ENCODE measurements at regions not wholly inside any gene's neighbourhood (a gene's known extent, or its start where the extent isn't known, plus 50 kb on each side); places are given as distances from the start of the nearest gene placed in this dataset.
"Not testable (repeated sequence)": the region's sequence is repeated elsewhere in the genome, so short reads cannot be mapped to it uniquely, and the experiment has no call there.

GRCh38 chr18:47728921-47729320 is 201.5 kb downstream of the SMAD2 start:
- ATAC-seq (no peak), DNase-seq (no peak)

GRCh38 chr18:47727409-47727808 is 203.1 kb downstream of the SMAD2 start:
- DNase-seq = no peak
- no peak for ATAC-seq

DNA sequence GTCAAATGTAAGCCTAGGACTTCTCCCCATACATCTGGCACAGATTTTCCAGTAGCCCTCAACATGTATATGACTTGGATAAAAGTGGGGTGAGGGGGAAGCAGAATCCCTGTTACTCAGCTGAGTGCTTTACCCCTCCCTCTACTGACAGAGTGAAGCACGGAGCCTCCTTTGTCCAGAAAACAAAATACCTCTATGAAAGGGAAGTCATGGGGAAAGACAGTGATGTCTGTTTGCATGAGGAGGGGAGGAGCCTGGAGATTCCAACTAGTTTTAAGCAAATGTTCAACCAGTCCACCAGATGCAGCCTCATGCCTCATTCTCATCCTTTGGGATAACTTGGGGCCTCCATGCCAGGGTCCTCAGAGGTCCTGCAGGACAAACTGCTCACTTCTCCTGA is 203.9 kb downstream of the SMAD2 start:
- ATAC-seq = no peak
- DNase-seq = no peak

DNA sequence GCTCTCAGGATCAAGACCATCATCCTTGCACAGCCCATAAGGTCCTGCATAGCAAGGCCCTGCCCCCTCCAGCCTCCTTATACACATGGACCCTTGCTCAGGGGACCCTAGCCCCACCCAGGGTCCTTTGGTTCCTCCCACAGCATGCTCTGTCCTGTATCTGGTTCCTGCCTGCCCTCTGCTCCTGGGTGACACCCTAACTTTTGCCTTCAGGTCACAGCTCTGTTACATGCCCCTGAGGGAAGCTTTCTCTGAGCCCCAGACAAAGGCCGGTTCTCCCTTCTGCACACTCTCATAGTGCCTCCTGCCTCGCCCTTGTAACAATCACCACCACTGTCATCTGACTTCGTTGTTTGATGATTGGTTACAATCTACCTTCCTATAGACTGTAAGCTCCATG is 204.8 kb downstream of the SMAD2 start:
- ATAC-seq = no peak
- no peak for DNase-seq

DNA sequence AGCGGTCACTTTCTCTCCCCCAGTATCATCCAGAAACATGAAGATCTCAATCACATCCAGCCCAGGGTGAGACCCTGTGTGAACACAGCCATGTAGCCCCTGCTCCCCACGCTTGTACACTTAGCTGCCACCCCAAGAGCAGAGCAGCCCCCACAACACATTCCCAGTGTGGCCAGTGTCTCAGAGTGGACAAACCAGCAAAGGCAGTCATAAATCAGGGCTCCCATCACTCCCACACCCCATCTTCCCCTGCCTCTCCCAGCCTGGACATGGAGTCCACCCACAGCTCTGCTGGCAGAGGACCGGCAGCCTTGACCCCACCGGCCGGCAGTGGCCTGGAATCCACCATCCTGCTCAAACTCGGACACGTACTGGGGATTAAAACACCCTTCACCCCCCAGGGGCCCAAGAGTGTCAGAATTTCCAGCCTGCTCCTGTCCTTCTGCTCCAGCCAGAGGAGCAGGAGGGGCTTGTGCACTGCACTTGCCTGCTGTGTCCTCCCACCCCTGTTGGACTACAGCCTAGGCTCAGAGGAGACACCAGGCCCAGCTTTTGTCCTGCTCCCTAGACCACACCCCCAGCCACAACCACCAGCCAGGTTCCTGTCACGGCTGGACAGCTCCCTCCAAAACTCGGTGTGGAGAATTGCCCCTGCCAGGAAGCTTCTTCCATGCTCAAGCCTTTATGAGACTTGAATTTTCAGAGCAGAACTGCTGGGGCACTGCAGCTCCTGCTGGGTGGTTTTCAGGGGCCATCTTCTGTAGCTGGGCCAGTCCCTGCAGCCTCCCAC is 206.1 kb downstream of the SMAD2 start:
- no peak for ATAC-seq

GRCh38 chr18:47721876-47722275 is 208.6 kb downstream of the SMAD2 start:
- DNase-seq (no peak), ATAC-seq (no peak)

More for the DNA sequence above, 206.1 kb downstream of the SMAD2 start:
- no peak for DNase-seq

DNA sequence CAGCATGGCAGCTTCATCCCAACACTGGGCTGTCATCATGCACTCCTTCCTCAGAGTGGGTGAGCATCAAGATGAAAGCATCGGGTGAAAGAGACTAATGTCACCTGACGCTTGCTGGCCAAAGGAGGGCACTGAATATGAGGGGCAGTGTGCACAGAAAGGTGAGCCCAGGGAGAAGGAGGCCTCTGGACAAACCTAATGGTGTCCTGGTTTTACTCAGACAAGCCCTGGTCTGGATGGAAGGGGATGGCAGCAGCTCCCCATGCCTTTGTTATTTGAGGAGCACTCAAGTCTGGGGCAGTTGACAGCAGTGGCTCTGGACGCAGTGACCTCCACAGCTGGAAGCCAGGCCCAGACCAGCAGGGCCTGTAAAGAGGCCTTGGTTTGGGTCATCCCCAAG is 209.7 kb downstream of the SMAD2 start:
- no peak for ATAC-seq
- DNase-seq = no peak

GRCh38 chr18:47719096-47719780 is 211.2 kb downstream of the SMAD2 start:
- DNase-seq (no peak), ATAC-seq (no peak)

- ATAC-seq = no peak
These were observed 211.8 kb downstream of the SMAD2 start for GRCh38 chr18:47718646-47719045.

GRCh38 chr18:47717257-47717656 is 213.2 kb downstream of the SMAD2 start:
- no peak for DNase-seq
- ATAC-seq = no peak

More at GRCh38 chr18:47718646-47719045, 211.8 kb downstream of the SMAD2 start:
- no peak for DNase-seq

GRCh38 chr18:47716632-47717185 is 213.8 kb downstream of the SMAD2 start:
- no peak for DNase-seq
- no peak for ATAC-seq

GRCh38 chr18:47710451-47710850 is 220.0 kb downstream of the SMAD2 start:
- DNase-seq = no peak
- no peak for ATAC-seq

- DNase-seq = no peak
- ATAC-seq = no peak
These were observed 220.9 kb downstream of the SMAD2 start for GRCh38 chr18:47709556-47709955.

- no peak for DNase-seq
These were observed 222.3 kb downstream of the SMAD2 start for GRCh38 chr18:47708206-47708605.

DNA sequence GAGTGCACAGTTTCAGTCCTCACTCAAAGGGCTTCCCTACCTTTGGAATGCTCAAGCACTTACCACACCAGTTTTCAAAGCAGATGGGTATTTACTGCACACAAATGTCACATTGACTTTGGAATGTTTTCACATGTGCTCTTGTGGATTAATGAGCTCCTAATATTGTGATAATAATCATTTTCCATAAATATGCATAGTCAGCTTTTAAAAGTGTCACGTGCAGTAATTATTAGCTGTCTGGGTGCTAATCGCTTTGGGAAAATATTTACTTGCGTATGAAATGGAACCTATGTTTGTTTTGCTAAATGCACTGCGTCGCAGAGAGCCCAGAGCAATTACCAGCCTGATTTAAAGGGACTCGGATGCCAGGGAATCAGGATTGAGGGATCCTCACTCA is 229.3 kb downstream of the SMAD2 start:
- DNase-seq = no peak
- no peak for ATAC-seq

More at GRCh38 chr18:47708206-47708605, 222.3 kb downstream of the SMAD2 start:
- ATAC-seq = no peak

DNA sequence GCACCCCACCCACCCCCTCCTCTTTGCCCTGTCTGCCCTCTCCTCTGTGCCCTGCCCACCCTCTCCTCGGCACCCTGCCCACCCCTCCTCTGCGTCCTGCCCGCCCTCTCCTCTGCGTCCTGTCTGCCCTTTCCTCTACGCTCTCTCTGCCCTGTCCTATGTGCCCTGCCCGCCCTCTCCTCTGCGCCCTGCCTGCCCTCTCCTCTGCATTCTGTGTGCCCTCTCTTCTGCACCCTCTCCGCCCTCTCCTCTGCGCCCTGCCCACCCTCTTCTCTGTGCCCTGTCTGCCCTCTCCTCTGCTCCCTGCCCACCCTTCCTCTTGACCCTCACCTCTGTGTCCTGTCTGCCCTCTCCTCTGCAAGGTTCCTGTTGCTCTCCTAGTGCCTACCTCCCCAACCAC is 233.6 kb downstream of the SMAD2 start:
- no peak for ATAC-seq

GRCh38 chr18:47691611-47692010 is 238.8 kb downstream of the SMAD2 start:
- ATAC-seq (no peak), DNase-seq (no peak)

More for the DNA sequence above, 233.6 kb downstream of the SMAD2 start:
- no peak for DNase-seq

GRCh38 chr18:47690778-47691177 is 239.7 kb downstream of the SMAD2 start:
- ATAC-seq, DNase-seq: not testable (repeated sequence)

DNA sequence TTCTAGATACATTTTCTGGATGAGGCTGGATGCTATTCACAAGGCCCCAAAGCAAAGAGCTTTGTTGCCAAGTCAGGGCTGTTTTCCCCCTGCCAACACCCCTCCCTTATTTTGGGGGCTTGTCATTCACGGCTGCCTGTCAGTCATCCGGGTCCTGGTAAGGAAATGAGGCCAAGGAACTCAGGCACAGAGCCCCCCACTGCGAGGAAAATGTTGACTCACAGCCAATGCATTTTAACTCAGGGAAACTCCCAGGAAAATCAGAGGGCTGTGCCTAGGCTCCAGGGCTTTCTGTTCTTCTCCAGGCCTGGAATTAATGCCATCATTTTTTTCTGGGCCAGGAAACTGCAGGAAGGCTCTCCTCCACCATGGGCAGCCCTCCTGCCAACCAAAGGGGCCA is 241.1 kb downstream of the SMAD2 start:
- ATAC-seq (no peak), DNase-seq (no peak)

GRCh38 chr18:47686806-47687205 is 243.7 kb downstream of the SMAD2 start:
- no peak for ATAC-seq
- no peak for DNase-seq

GRCh38 chr18:47683774-47684173 is 246.7 kb downstream of the SMAD2 start:
- DNase-seq (no peak), ATAC-seq (no peak)

DNA sequence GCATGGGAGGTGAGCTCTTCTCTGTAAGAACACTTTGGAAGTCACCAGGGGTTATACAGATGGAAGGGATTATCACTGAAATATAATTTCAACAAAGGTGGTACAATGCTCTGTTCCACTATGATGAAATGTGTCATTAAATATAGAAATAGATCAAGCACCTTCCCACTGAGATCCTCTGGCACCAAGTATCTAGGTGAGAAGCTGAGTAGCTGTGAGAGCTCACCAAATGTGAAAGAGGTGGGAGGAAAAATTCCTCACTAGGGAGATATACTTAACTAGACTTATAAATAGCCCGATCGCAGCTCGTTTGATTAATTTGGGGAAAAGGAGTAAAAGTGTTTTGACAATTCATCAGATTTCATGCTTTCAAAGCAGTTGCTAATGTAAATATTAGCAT is 247.6 kb downstream of the SMAD2 start:
- DNase-seq (no peak), ATAC-seq (no peak)

- DNase-seq (no peak), ATAC-seq (no peak)
These were observed 250.0 kb downstream of the SMAD2 start for GRCh38 chr18:47680488-47680887.

All from stimulated activated naive CD8-positive, alpha-beta T cell treated with anti-CD3 and anti-CD28 coated beads, Interleukin-15, Interleukin-2, amounts not matched to agents 100 U/mL and 50 U/mL, for 24 hours (primary cell).